ENCODE measurements at regions not wholly inside any gene's neighbourhood (a gene's known extent, or its start where the extent isn't known, plus 50 kb on each side); places are given as distances from the start of the nearest gene placed in this dataset.

GRCh38 chr21:30072496-30072895, 94.1 kb downstream of the CLDN17 start:
- CTCF ChIA-PET (ENCODE audit: unreplicated experiment), result no interaction called here
- no peak overlapping the region for H3K27ac ChIP-seq (ENCODE audit: low read depth, low read length, poor library complexity, severe bottlenecking)
- DNase-seq (ENCODE audit: low spot score), result no peak

GRCh38 chr21:30058928-30059327, 107.7 kb downstream of the CLDN17 start:
- intact Hi-C loops (cut with micrococcal nuclease; ENCODE audit: unreplicated experiment), result no loop called here
- BruUV-seq (replicated peaks), result no TSS peak

More at GRCh38 chr21:30072496-30072895, 94.1 kb downstream of the CLDN17 start:
- POLR2A ChIA-PET, result no interaction called here
- no TSS peak for BruUV-seq (replicated peaks)
- H2AFZ ChIP-seq (ENCODE audit: low read length), result no peak overlapping the region
- H3K36me3 ChIP-seq (ENCODE audit: insufficient read depth, low read length), result no peaks in the 10 kb centered on the region
- no peaks in the 10 kb centered on the region for H4K20me1 ChIP-seq (ENCODE audit: insufficient read depth, low read length)
- no peaks in the 10 kb centered on the region for H3K79me2 ChIP-seq (ENCODE audit: insufficient read depth, low read depth, low read length)
- no peak for TF ChIP-seq EZH2phosphoT487 (IDR thresholded peaks at IDR 0.05; ENCODE audit: borderline replicate concordance, low read depth, low read length)
- TF ChIP-seq CTCF (conservative IDR thresholded peaks at IDR 0.05; ENCODE audit: low read length), result 0 out of 2 replicates have a peak, but pooled peaks have one; percentile 12
- no peak overlapping the region for H3K4me2 ChIP-seq (ENCODE audit: low read length)
- H3K4me3 ChIP-seq (ENCODE audit: low read depth, low read length, poor library complexity, severe bottlenecking), result no peak overlapping the region
- H3K4me1 ChIP-seq (ENCODE audit: insufficient read depth, low read length, poor library complexity, severe bottlenecking), result no peaks in the 10 kb centered on the region
- H3K9me3 ChIP-seq (ENCODE audit: low read length), result no peaks in the 10 kb centered on the region
- H3K9me2 ChIP-seq (ENCODE audit: insufficient read depth, low read length), result no peaks in the 10 kb centered on the region
- intact Hi-C loops (cut with micrococcal nuclease; ENCODE audit: unreplicated experiment), result no loop called here

More at GRCh38 chr21:30058928-30059327, 107.7 kb downstream of the CLDN17 start:
- Histone ChIP-seq H3K36me3 (ENCODE audit: insufficient read depth, low read length) (no peaks in the 10 kb centered on the region), H3K9me3 (ENCODE audit: low read length) (no peaks in the 10 kb centered on the region), H3K27ac (ENCODE audit: low read depth, low read length, poor library complexity, severe bottlenecking) (no peak overlapping the region), H3K4me3 (ENCODE audit: low read depth, low read length, poor library complexity, severe bottlenecking) (no peak overlapping the region), H3K79me2 (ENCODE audit: insufficient read depth, low read depth, low read length) (no peaks in the 10 kb centered on the region), H4K20me1 (ENCODE audit: insufficient read depth, low read length) (no peaks in the 10 kb centered on the region), H3K4me1 (ENCODE audit: insufficient read depth, low read length, poor library complexity, severe bottlenecking) (no peaks in the 10 kb centered on the region), H2AFZ (ENCODE audit: low read length) (no peak overlapping the region), H3K9me2 (ENCODE audit: insufficient read depth, low read length) (no peaks in the 10 kb centered on the region), H3K4me2 (ENCODE audit: low read length) (no peak overlapping the region)
- CTCF ChIA-PET (ENCODE audit: unreplicated experiment), result no interaction called here
- POLR2A ChIA-PET, result no interaction called here
- TF ChIP-seq CTCF (conservative IDR thresholded peaks at IDR 0.05; ENCODE audit: low read length) (no peak), EZH2phosphoT487 (IDR thresholded peaks at IDR 0.05; ENCODE audit: borderline replicate concordance, low read depth, low read length) (no peak)
- DNase-seq (ENCODE audit: low spot score), result no peak
